Fibroblast of lung (primary cell): ENCODE measurements at regions not wholly inside any gene's neighbourhood (a gene's known extent, or its start where the extent isn't known, plus 50 kb on each side); places are given as distances from the start of the nearest gene placed in this dataset.

Experiments
- CTCF ChIP-seq, 2 donors: IDR thresholded peaks in 1 of 2; conservative IDR thresholded peaks in 1 of 2; 1 replicate in 1 of 2; 2 replicates in 1 of 2; pipeline ENCODE4 v1.5.1; 2011 to 2012; ENCODE audit warnings: low read length in 2 of 2, control low read depth in 1 of 2, inconsistent platforms in 1 of 2, low read depth in 1 of 2, mild to moderate bottlenecking in 1 of 2
- EZH2 ChIP-seq: IDR thresholded peaks from 2 replicates; pipeline ENCODE4 v1.5.1; 2012; ENCODE audit warnings: low read length, control low read depth, mild to moderate bottlenecking; ENCODE audit errors: missing control alignments

- no peak for TF ChIP-seq EZH2
- no peak for TF ChIP-seq CTCF (conservative IDR thresholded peaks at IDR 0.05 in 1 of 2, IDR thresholded peaks at IDR 0.05 in 1 of 2; ENCODE audit: low read depth in 1 of 2, low read length in 2 of 2)
These were observed 80.1 kb upstream of the CREB1 start for GRCh38 chr2:207449642-207450165.
